ENCODE measurements at regions not wholly inside any gene's neighbourhood (a gene's known extent, or its start where the extent isn't known, plus 50 kb on each side); places are given as distances from the start of the nearest gene placed in this dataset.

DNA sequence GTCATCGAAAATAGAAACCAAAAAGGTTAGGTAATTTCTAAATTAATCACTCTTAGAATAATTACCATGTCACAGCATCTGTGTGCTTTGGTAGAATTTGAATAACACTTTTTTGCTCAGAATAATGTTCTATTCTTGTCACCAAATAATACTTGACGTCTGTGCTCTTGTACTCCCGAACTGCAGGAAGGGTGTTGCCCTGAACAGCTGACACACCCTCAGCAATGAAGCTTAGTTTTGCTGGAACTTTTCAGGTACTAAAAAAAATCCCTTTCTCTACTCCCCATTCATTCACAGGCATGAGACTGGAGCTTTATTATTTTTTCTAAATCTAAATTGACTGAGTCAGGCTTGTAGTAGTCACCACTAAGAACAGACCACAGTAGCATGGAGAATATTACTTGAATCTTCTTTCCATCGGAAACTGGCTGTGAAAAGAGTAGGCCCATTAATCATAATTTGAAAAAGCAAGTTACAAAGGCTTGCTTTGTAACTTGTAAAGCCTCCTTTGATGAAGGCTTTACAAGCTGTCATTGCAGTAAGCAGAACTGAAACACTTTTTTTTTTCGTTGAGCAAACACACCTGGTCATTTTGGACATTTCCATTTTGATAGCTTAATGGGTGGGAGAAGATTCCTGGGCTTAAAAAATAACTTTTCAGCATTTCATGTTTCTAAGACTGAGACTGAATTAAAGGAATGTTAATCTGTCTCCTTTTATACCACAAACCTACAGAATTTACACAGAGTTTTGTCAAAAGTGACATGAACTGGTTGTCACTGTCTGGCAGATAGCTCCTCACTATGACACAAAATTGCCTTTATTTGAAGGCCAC is 70.3 kb upstream of the PELI1 start:
- no peak for TF ChIP-seq TAF1 (IDR thresholded peaks at IDR 0.05; ENCODE audit: borderline replicate concordance, insufficient read depth, low read length)
- no peak for TF ChIP-seq SIN3A (IDR thresholded peaks at IDR 0.05; ENCODE audit: borderline replicate concordance, insufficient read depth, low read length)
- TF ChIP-seq POLR2AphosphoS5 (IDR thresholded peaks at IDR 0.05; ENCODE audit: low read depth, low read length), result no peak
- no peak for TF ChIP-seq REST (IDR thresholded peaks at IDR 0.05; ENCODE audit: insufficient read depth in 1 of 2, low read depth in 2 of 2, low read length in 2 of 2)
- TF ChIP-seq FOXP2 (optimal IDR thresholded peaks at IDR 0.05; ENCODE audit: borderline replicate concordance, extremely low read depth, extremely low read length, insufficient read depth), result no peak

GRCh38 chr2:64217198-64217869 is 73.1 kb upstream of the PELI1 start:
- TF ChIP-seq FOXP2 (optimal IDR thresholded peaks at IDR 0.05; ENCODE audit: borderline replicate concordance, extremely low read depth, extremely low read length, insufficient read depth), result no peak
- TF ChIP-seq SIN3A (IDR thresholded peaks at IDR 0.05; ENCODE audit: borderline replicate concordance, insufficient read depth, low read length), result no peak
- no peak for TF ChIP-seq TAF1 (IDR thresholded peaks at IDR 0.05; ENCODE audit: borderline replicate concordance, insufficient read depth, low read length)
- no peak for TF ChIP-seq POLR2AphosphoS5 (IDR thresholded peaks at IDR 0.05; ENCODE audit: low read depth, low read length)
- TF ChIP-seq REST (IDR thresholded peaks at IDR 0.05; ENCODE audit: insufficient read depth in 1 of 2, low read depth in 2 of 2, low read length in 2 of 2), result no peak

DNA sequence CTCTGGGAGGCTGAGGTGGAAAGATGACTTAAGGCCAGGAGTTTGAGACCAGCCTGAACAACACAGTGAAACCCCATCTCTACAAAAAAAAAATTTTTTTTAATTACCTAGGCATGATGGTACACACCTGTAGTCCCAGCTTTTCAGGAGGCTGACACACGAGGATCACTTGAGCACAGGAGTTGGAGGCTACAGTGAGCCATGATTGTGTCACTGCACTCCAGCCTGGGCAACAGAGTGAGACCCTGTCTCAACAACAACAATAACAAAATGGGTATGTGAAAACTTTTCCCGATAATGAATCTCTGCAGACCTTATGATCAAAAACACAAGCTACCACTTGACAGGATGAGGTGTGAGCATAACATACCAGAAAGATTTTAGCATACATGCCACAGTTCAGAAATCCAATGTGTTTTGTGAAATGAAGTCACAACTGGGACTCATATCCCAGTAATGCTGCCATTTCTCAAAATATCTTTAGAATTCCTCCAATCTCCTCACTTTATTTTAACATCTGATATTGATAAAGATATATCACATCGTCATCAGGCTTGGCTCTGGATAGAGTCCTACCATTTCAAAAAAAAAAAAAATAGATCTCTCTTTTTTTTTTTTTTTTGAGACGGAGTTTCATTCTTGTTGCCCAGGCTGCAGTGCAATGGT is 74.0 kb upstream of the PELI1 start:
- TF ChIP-seq FOXP2 (optimal IDR thresholded peaks at IDR 0.05; ENCODE audit: borderline replicate concordance, extremely low read depth, extremely low read length, insufficient read depth), result no peak
- no peak for TF ChIP-seq SIN3A (IDR thresholded peaks at IDR 0.05; ENCODE audit: borderline replicate concordance, insufficient read depth, low read length)
- no peak for TF ChIP-seq REST (IDR thresholded peaks at IDR 0.05; ENCODE audit: insufficient read depth in 1 of 2, low read depth in 2 of 2, low read length in 2 of 2)
- TF ChIP-seq POLR2AphosphoS5 (IDR thresholded peaks at IDR 0.05; ENCODE audit: low read depth, low read length), result no peak
- no peak for TF ChIP-seq TAF1 (IDR thresholded peaks at IDR 0.05; ENCODE audit: borderline replicate concordance, insufficient read depth, low read length)

GRCh38 chr2:64219149-64219548 is 74.9 kb upstream of the PELI1 start:
- TF ChIP-seq FOXP2 (optimal IDR thresholded peaks at IDR 0.05; ENCODE audit: borderline replicate concordance, extremely low read depth, extremely low read length, insufficient read depth) (no peak), REST (IDR thresholded peaks at IDR 0.05; ENCODE audit: insufficient read depth in 1 of 2, low read depth in 2 of 2, low read length in 2 of 2) (no peak), POLR2AphosphoS5 (IDR thresholded peaks at IDR 0.05; ENCODE audit: low read depth, low read length) (no peak), SIN3A (IDR thresholded peaks at IDR 0.05; ENCODE audit: borderline replicate concordance, insufficient read depth, low read length) (no peak), TAF1 (IDR thresholded peaks at IDR 0.05; ENCODE audit: borderline replicate concordance, insufficient read depth, low read length) (no peak)

Data from PFSK-1 (cell line).